ENCODE measurements at regions not wholly inside any gene's neighbourhood (a gene's known extent, or its start where the extent isn't known, plus 50 kb on each side); places are given as distances from the start of the nearest gene placed in this dataset.

DNA sequence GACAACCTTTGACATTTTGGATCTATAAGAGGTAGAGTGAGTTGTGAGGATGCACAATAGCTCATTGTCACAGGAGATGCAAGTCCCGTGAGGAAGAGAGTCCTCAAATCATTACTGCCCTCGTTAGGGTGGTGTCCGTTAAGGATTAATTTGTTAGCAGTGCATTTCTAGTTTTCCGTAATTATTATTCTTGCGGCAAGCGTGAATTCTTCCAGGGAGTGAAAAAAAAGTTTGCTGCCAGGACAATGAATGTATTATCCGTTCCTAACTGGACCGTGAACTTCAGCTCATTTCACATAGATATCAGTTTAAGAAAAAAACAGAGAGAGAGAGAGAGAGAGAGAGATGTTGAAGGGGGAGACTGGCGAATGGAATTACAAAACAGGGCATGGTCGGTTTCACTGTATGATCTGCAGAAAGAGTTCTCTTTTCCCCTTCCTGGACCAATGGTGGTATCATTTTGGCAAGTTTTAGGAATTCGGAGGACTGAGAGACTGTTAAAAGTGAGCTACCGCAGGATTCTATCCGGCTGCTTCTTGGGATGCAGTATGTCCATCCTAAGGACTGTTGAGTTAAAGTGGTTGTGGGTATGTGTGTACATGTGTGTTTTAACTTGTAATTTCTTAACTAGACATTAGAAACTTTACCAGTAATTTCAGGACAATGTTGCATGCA lies 216.0 kb upstream of the NFIA start:
- TF ChIP-seq, protein P1, sequence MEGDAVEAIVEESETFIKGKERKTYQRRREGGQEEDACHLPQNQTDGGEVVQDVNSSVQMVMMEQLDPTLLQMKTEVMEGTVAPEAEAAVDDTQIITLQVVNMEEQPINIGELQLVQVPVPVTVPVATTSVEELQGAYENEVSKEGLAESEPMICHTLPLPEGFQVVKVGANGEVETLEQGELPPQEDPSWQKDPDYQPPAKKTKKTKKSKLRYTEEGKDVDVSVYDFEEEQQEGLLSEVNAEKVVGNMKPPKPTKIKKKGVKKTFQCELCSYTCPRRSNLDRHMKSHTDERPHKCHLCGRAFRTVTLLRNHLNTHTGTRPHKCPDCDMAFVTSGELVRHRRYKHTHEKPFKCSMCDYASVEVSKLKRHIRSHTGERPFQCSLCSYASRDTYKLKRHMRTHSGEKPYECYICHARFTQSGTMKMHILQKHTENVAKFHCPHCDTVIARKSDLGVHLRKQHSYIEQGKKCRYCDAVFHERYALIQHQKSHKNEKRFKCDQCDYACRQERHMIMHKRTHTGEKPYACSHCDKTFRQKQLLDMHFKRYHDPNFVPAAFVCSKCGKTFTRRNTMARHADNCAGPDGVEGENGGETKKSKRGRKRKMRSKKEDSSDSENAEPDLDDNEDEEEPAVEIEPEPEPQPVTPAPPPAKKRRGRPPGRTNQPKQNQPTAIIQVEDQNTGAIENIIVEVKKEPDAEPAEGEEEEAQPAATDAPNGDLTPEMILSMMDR (IDR thresholded peaks at IDR 0.05; ENCODE audit: low read depth, low read length, missing input control) = no peak
- TF ChIP-seq FOXA1 (IDR thresholded peaks at IDR 0.05) (no peak), GABPA (IDR thresholded peaks at IDR 0.05 in 1 of 2, conservative IDR thresholded peaks at IDR 0.05 in 1 of 2) (no peak)
- TF ChIP-seq, protein P2, sequence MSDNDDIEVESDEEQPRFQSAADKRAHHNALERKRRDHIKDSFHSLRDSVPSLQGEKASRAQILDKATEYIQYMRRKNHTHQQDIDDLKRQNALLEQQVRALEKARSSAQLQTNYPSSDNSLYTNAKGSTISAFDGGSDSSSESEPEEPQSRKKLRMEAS (IDR thresholded peaks at IDR 0.05) = no peak
- TF ChIP-seq, protein P3, sequence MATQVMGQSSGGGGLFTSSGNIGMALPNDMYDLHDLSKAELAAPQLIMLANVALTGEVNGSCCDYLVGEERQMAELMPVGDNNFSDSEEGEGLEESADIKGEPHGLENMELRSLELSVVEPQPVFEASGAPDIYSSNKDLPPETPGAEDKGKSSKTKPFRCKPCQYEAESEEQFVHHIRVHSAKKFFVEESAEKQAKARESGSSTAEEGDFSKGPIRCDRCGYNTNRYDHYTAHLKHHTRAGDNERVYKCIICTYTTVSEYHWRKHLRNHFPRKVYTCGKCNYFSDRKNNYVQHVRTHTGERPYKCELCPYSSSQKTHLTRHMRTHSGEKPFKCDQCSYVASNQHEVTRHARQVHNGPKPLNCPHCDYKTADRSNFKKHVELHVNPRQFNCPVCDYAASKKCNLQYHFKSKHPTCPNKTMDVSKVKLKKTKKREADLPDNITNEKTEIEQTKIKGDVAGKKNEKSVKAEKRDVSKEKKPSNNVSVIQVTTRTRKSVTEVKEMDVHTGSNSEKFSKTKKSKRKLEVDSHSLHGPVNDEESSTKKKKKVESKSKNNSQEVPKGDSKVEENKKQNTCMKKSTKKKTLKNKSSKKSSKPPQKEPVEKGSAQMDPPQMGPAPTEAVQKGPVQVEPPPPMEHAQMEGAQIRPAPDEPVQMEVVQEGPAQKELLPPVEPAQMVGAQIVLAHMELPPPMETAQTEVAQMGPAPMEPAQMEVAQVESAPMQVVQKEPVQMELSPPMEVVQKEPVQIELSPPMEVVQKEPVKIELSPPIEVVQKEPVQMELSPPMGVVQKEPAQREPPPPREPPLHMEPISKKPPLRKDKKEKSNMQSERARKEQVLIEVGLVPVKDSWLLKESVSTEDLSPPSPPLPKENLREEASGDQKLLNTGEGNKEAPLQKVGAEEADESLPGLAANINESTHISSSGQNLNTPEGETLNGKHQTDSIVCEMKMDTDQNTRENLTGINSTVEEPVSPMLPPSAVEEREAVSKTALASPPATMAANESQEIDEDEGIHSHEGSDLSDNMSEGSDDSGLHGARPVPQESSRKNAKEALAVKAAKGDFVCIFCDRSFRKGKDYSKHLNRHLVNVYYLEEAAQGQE (IDR thresholded peaks at IDR 0.05) = no peak
